ENCODE measurements at regions not wholly inside any gene's neighbourhood (a gene's known extent, or its start where the extent isn't known, plus 50 kb on each side); places are given as distances from the start of the nearest gene placed in this dataset.

- Mint-ChIP-seq H3K9me3 (ENCODE audit: unreplicated experiment) (no peaks in the 10 kb centered on the region), H3K27me3 (ENCODE audit: insufficient read depth, unreplicated experiment) (no peaks in the 10 kb centered on the region), H3K27ac (ENCODE audit: unreplicated experiment) (no peak overlapping the region), H3K4me1 (ENCODE audit: low read depth, unreplicated experiment) (peaks cover 14% of the 10 kb centered on the region), H3K36me3 (ENCODE audit: insufficient read depth, unreplicated experiment) (no peaks in the 10 kb centered on the region), H3K4me3 (ENCODE audit: unreplicated experiment) (no peak overlapping the region)
- ChIA-PET POLR2A (no interaction called here), CTCF (no interaction called here)
- H3K36me3 ChIP-seq (ENCODE audit: control insufficient read depth, insufficient read depth, low read length), result no peaks in the 10 kb centered on the region
- H3K4me1 ChIP-seq, result no peaks in the 10 kb centered on the region
- no peak for DNase-seq
- no peaks in the 10 kb centered on the region for H3K9me3 ChIP-seq
- H3K4me3 ChIP-seq (ENCODE audit: low read depth, low read length), result no peak overlapping the region
- TF ChIP-seq, protein P1, sequence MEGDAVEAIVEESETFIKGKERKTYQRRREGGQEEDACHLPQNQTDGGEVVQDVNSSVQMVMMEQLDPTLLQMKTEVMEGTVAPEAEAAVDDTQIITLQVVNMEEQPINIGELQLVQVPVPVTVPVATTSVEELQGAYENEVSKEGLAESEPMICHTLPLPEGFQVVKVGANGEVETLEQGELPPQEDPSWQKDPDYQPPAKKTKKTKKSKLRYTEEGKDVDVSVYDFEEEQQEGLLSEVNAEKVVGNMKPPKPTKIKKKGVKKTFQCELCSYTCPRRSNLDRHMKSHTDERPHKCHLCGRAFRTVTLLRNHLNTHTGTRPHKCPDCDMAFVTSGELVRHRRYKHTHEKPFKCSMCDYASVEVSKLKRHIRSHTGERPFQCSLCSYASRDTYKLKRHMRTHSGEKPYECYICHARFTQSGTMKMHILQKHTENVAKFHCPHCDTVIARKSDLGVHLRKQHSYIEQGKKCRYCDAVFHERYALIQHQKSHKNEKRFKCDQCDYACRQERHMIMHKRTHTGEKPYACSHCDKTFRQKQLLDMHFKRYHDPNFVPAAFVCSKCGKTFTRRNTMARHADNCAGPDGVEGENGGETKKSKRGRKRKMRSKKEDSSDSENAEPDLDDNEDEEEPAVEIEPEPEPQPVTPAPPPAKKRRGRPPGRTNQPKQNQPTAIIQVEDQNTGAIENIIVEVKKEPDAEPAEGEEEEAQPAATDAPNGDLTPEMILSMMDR (IDR thresholded peaks at IDR 0.05; ENCODE audit: insufficient read depth in 1 of 2, low read depth in 1 of 2, low read length in 1 of 2, severe bottlenecking in 1 of 2, unreplicated experiment in 1 of 2), result no peak
- H3K27me3 ChIP-seq (replicated peaks; ENCODE audit: control insufficient read depth, insufficient read depth, low read length), result no peaks in the 10 kb centered on the region
- intact Hi-C loops (cut with micrococcal nuclease; ENCODE audit: unreplicated experiment), result no loop called here
- no TSS peak for BruUV-seq (replicated peaks)
Measured at GRCh38 chr2:15861898-15862297, 78.5 kb upstream of the MYCN start.

DNA sequence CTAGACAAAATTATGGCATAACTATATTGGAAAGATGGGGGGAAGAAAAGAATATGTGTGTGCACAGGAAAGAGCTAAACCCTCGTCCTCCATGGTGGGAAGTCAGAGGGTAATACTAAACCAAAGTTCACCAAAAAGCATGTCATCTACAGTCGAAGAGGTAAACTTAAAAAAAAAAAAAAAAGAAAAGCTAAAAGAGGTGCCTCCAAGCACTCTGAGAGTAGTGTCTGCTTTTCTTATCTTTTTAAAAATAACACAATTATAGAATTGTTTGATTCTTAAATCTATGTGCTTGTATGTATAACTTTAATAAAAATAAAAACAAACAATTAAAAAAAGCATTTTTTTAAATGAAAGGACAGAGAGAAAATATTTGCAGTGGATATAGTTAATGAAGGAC is 77.3 kb upstream of the MYCN start:
- no TSS peak for BruUV-seq (replicated peaks)
- Histone ChIP-seq H3K9me3 (no peaks in the 10 kb centered on the region), H3K27me3 (replicated peaks; ENCODE audit: control insufficient read depth, insufficient read depth, low read length) (no peaks in the 10 kb centered on the region), H3K36me3 (ENCODE audit: control insufficient read depth, insufficient read depth, low read length) (no peaks in the 10 kb centered on the region), H3K4me1 (no peaks in the 10 kb centered on the region), H3K4me3 (ENCODE audit: low read depth, low read length) (no peak overlapping the region)
- no peak for DNase-seq
- H3K36me3 Mint-ChIP-seq (ENCODE audit: insufficient read depth, unreplicated experiment), result no peaks in the 10 kb centered on the region
- no peak overlapping the region for H3K27ac Mint-ChIP-seq (ENCODE audit: unreplicated experiment)
- ChIA-PET POLR2A (interaction anchor here (0.5 kb wide), 1 partner anchor 76 kb away, joined by 3 read pairs; no protein-coding TSS in a partner anchor), CTCF (no interaction called here)
- intact Hi-C loops (cut with micrococcal nuclease; ENCODE audit: unreplicated experiment), result no loop called here
- H3K4me1 Mint-ChIP-seq (ENCODE audit: low read depth, unreplicated experiment), result peaks cover 14% of the 10 kb centered on the region
- TF ChIP-seq, protein P1 (IDR thresholded peaks at IDR 0.05; ENCODE audit: insufficient read depth in 1 of 2, low read depth in 1 of 2, low read length in 1 of 2, severe bottlenecking in 1 of 2, unreplicated experiment in 1 of 2), result no peak
- no peak overlapping the region for H3K4me3 Mint-ChIP-seq (ENCODE audit: unreplicated experiment)
- H3K9me3 Mint-ChIP-seq (ENCODE audit: unreplicated experiment), result no peaks in the 10 kb centered on the region
- H3K27me3 Mint-ChIP-seq (ENCODE audit: insufficient read depth, unreplicated experiment), result no peaks in the 10 kb centered on the region

DNA sequence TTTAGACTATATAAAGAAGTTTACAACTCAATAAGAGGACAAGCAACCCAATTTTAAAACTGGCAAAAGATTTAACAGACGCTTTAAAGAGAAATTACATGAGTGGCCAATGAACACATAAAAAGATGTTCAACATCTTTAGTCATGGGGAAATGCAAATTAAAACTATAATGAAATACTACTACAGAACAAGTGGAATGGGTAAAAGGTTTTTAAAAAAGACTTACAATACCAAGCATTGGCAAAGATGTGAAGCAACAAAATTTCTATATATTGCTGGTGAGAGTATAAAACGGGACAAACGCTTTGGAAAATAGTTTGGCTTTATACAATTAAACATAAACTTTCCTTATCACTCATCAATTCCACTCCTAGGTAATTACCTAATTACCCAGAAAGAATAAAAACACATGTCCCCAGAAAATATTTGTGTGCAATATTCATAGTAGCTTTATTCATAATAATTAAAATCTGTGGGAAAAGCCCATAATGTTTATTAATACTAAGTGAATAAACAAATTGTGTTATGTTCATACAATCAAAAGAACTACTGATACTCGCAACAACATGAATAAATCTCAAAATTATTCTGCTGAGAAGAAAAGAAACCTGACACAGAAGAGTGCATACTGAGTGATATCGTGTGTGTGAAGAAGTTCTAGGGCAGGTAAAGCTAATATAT is 76.7 kb upstream of the MYCN start:
- H3K4me3 ChIP-seq (ENCODE audit: low read depth, low read length), result no peak overlapping the region
- H3K4me1 ChIP-seq, result no peaks in the 10 kb centered on the region
- intact Hi-C loops (cut with micrococcal nuclease; ENCODE audit: unreplicated experiment), result no loop called here
- no TSS peak for BruUV-seq (replicated peaks)
- no peaks in the 10 kb centered on the region for H3K27me3 ChIP-seq (replicated peaks; ENCODE audit: control insufficient read depth, insufficient read depth, low read length)
- TF ChIP-seq, protein P1 (IDR thresholded peaks at IDR 0.05; ENCODE audit: insufficient read depth in 1 of 2, low read depth in 1 of 2, low read length in 1 of 2, severe bottlenecking in 1 of 2, unreplicated experiment in 1 of 2), result no peak
- ChIA-PET POLR2A (no interaction called here), CTCF (no interaction called here)
- Mint-ChIP-seq H3K4me1 (ENCODE audit: low read depth, unreplicated experiment) (peaks cover 14% of the 10 kb centered on the region), H3K27me3 (ENCODE audit: insufficient read depth, unreplicated experiment) (no peaks in the 10 kb centered on the region), H3K27ac (ENCODE audit: unreplicated experiment) (no peak overlapping the region), H3K36me3 (ENCODE audit: insufficient read depth, unreplicated experiment) (no peaks in the 10 kb centered on the region), H3K9me3 (ENCODE audit: unreplicated experiment) (no peaks in the 10 kb centered on the region), H3K4me3 (ENCODE audit: unreplicated experiment) (no peak overlapping the region)
- DNase-seq, result no peak
- H3K9me3 ChIP-seq, result no peaks in the 10 kb centered on the region
- no peaks in the 10 kb centered on the region for H3K36me3 ChIP-seq (ENCODE audit: control insufficient read depth, insufficient read depth, low read length)
